DOHH2 (cell line): ENCODE measurements at regions not wholly inside any gene's neighbourhood (a gene's known extent, or its start where the extent isn't known, plus 50 kb on each side); places are given as distances from the start of the nearest gene placed in this dataset.
"Not testable (repeated sequence)": the region's sequence is repeated elsewhere in the genome, so short reads cannot be mapped to it uniquely, and the experiment has no call there.

Experiments used
- CTCF ChIP-seq: fragments of 200-600 bp; sonication (generic); IDR thresholded peaks from one replicate; pipeline ENCODE4 v1.5.1; 2014; ENCODE audit warnings: antibody characterized with exemption, mild to moderate bottlenecking, low read depth, low read length; ENCODE audit not compliant: poor library complexity, severe bottlenecking
- EZH2phosphoT487 ChIP-seq: fragments of 200-600 bp; sonication (generic); IDR thresholded peaks from 2 replicates; pipeline ENCODE4 v1.6.1; 2017; ENCODE audit warnings: borderline replicate concordance, mild to moderate bottlenecking, antibody characterized with exemption, low read length, moderate library complexity, mixed read lengths

- TF ChIP-seq CTCF, EZH2phosphoT487: not testable (repeated sequence)
These were observed 90.1 kb upstream of the ZBED5 start for GRCh38 chr11:10947935-10948334.
